ENCODE measurements at regions not wholly inside any gene's neighbourhood (a gene's known extent, or its start where the extent isn't known, plus 50 kb on each side); places are given as distances from the start of the nearest gene placed in this dataset.
"Not testable (repeated sequence)": the region's sequence is repeated elsewhere in the genome, so short reads cannot be mapped to it uniquely, and the experiment has no call there.

GRCh38 chr19:32066056-32066455 is 279.4 kb upstream of the ZNF507 start:
- no peaks in the 10 kb centered on the region for H3K9me3 ChIP-seq
- no peaks in the 10 kb centered on the region for H3K36me3 ChIP-seq
- WGBS: 96% methylated on average over 2 of the region's 3 CpGs
- no peak overlapping the region for H3K4me3 ChIP-seq
- H3K4me1 ChIP-seq: peaks cover 0 to 3% (median 0%) of the 10 kb centered on the region in 4 donors
- H3K27ac ChIP-seq (replicated peaks in 1 of 4): no peak overlapping the region
- no peak for DNase-seq (ENCODE audit: extremely low spot score)
- intact Hi-C loops (cut with DNase I): no loop called here
- no peak for TF ChIP-seq POLR2A (IDR thresholded peaks at IDR 0.05; ENCODE audit: low read depth)
- TF ChIP-seq POLR2AphosphoS5 (IDR thresholded peaks at IDR 0.05): no peak
- no peak for TF ChIP-seq EP300 (IDR thresholded peaks at IDR 0.05)
- no peak for TF ChIP-seq CTCF (IDR thresholded peaks at IDR 0.05)
- no peaks in the 10 kb centered on the region for H3K27me3 ChIP-seq

DNA sequence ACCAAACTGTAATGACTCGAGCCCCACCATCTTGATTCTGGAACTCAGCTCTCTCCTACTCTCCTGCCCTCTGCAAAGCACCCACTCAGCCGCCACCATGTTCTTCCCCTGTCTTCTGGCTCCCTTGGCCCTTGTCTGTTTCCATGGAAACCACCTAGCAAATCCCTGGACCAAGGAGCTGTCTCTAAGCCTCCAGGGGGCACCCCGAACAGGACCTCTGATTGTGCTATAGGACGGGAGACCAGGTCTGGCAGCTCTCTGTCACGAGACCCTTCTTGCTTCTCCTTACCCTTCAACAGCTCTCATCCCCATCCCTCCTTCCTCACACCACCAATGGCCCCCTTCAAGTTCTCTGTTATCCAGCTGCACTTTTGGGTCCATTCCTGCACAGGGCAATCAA is 277.7 kb upstream of the ZNF507 start:
- no peak overlapping the region for H3K4me3 ChIP-seq
- H3K27ac ChIP-seq (replicated peaks in 1 of 4): no peak overlapping the region
- H3K4me1 ChIP-seq: no peaks in the 10 kb centered on the region
- TF ChIP-seq POLR2AphosphoS5 (IDR thresholded peaks at IDR 0.05) (no peak), CTCF (IDR thresholded peaks at IDR 0.05) (no peak), EP300 (IDR thresholded peaks at IDR 0.05) (no peak), POLR2A (IDR thresholded peaks at IDR 0.05; ENCODE audit: low read depth) (no peak)
- intact Hi-C loops (cut with DNase I): no loop called here
- 78% methylated on average over 5 of the region's 5 CpGs for WGBS
- no peaks in the 10 kb centered on the region for H3K27me3 ChIP-seq
- no peaks in the 10 kb centered on the region for H3K36me3 ChIP-seq
- H3K9me3 ChIP-seq: no peaks in the 10 kb centered on the region
- DNase-seq (ENCODE audit: extremely low spot score): no peak

- Histone ChIP-seq H3K4me3 (no peak overlapping the region), H3K27me3 (no peaks in the 10 kb centered on the region), H3K27ac (replicated peaks in 1 of 4) (no peak overlapping the region), H3K9me3 (no peaks in the 10 kb centered on the region), H3K36me3 (no peaks in the 10 kb centered on the region), H3K4me1 (no peaks in the 10 kb centered on the region)
- DNase-seq (ENCODE audit: extremely low spot score): no peak
- TF ChIP-seq CTCF (IDR thresholded peaks at IDR 0.05) (no peak), POLR2AphosphoS5 (IDR thresholded peaks at IDR 0.05) (no peak)
- WGBS: 51% methylated on average over 7 of the region's 7 CpGs
- intact Hi-C loops (cut with DNase I): no loop called here
These were observed 276.6 kb upstream of the ZNF507 start for GRCh38 chr19:32068793-32069192.

- Histone ChIP-seq H3K4me3 (no peak overlapping the region), H3K27ac (replicated peaks in 1 of 4) (no peak overlapping the region), H3K36me3 (no peaks in the 10 kb centered on the region), H3K27me3 (no peaks in the 10 kb centered on the region), H3K4me1 (no peaks in the 10 kb centered on the region), H3K9me3 (no peaks in the 10 kb centered on the region)
- no peak for DNase-seq (ENCODE audit: extremely low spot score)
- no peak for TF ChIP-seq EP300 (IDR thresholded peaks at IDR 0.05)
- no peak for TF ChIP-seq POLR2A (IDR thresholded peaks at IDR 0.05; ENCODE audit: low read depth)
- no peak for TF ChIP-seq POLR2AphosphoS5 (IDR thresholded peaks at IDR 0.05)
- no peak for TF ChIP-seq CTCF (IDR thresholded peaks at IDR 0.05)
- WGBS: 86% methylated on average over 12 of the region's 13 CpGs
- intact Hi-C loops (cut with DNase I): no loop called here
These were observed 275.3 kb upstream of the ZNF507 start for GRCh38 chr19:32070101-32070500.

- 42% methylated on average over 9 of the region's 9 CpGs for WGBS
- no peak overlapping the region for H3K27ac ChIP-seq (replicated peaks in 1 of 4)
- no peaks in the 10 kb centered on the region for H3K9me3 ChIP-seq
- DNase-seq (ENCODE audit: extremely low spot score): no peak
- peaks cover 0 to 5% (median 0%) of the 10 kb centered on the region in 4 donors for H3K27me3 ChIP-seq
- H3K36me3 ChIP-seq: no peaks in the 10 kb centered on the region
- no peaks in the 10 kb centered on the region for H3K4me1 ChIP-seq
- TF ChIP-seq CTCF (IDR thresholded peaks at IDR 0.05) (no peak), POLR2AphosphoS5 (IDR thresholded peaks at IDR 0.05) (no peak), EP300 (IDR thresholded peaks at IDR 0.05) (no peak), POLR2A (IDR thresholded peaks at IDR 0.05; ENCODE audit: low read depth) (no peak)
- intact Hi-C loops (cut with DNase I): no loop called here
- no peak overlapping the region for H3K4me3 ChIP-seq
These were observed 263.4 kb upstream of the ZNF507 start for GRCh38 chr19:32082028-32082427.

GRCh38 chr19:32084756-32085363 is 260.6 kb upstream of the ZNF507 start:
- DNase-seq (ENCODE audit: extremely low spot score); H3K36me3 ChIP-seq; intact Hi-C loops (cut with DNase I); H3K4me3 ChIP-seq; H3K4me1 ChIP-seq; H3K27ac ChIP-seq (replicated peaks in 1 of 4); H3K9me3 ChIP-seq; H3K27me3 ChIP-seq: not testable (repeated sequence)
- WGBS: 88% methylated on average over 1 of the region's 1 CpG

Measured in esophagus muscularis mucosa (tissue), 4 donors.